RPMI7951 (cell line): ENCODE measurements at regions not wholly inside any gene's neighbourhood (a gene's known extent, or its start where the extent isn't known, plus 50 kb on each side); places are given as distances from the start of the nearest gene placed in this dataset.

Experiments
- DNase-seq: peaks from one replicate; pipeline ENCODE4 v3.0.0-alpha.2; 2012; ENCODE audit warnings: low read depth

DNA sequence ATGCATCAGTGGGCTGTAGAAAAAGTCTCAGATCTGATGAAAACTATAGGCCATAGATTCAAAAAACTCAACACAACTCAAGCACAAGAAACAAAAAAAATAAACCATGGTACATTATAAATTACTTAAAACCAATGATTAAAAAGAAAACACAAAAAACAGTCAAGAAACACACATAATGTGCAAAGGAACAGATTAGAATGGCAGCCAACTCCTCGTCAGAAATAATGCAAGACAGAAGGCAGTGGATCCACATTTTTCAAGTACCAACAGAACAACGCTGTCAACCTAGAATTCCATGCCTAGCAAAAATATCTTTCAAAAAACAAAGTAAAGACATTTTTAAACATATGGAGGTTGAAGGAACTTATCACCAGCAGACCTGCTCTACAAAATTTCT, 69.7 kb downstream of the PSMB1 start:
- DNase-seq: no peak

GRCh38 chr6:170480050-170480692, 72.9 kb downstream of the PSMB1 start:
- DNase-seq: peak; percentile 52

DNA sequence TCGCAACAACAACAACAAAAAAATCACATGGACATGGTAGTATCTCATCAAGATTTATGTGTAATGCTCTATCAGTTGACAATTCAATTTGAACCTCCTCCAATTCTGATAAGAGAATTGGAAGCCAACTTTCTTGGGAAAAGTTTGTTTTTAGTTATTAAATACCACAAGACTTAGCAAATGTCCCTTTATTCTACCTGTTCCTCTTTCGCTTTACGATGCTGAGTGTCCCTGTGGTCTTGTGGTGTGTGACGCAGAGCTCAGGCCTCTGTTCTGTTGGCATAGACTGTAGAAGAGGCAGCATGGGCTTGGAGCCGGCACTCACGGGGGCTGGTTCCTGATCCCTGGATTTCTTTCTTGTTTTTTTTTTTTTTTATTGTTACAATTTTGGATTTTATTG, 76.7 kb downstream of the PSMB1 start:
- DNase-seq: peak; percentile 59

GRCh38 chr6:170475118-170475517, 78.0 kb downstream of the PSMB1 start:
- no peak for DNase-seq

DNA sequence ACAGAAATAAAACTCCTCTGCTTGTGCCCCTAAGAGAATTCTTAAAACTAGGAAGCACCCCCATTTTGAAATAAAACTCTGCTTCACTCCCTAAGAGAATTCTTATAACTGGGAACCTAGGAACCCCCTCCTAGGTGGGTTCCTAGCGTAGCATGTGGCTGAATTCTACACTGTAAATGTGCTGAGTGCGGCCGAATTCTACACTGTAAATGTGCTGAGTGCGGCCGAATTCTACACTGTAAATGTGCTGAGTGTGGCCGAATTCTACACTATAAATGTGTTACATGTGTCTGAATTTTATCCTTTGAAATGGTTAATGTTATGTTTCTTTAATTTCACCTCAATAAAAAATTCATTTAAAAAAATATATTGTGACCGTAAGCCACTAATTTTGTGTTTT, 79.3 kb downstream of the PSMB1 start:
- DNase-seq: no peak

GRCh38 chr6:170473301-170473717, 79.8 kb downstream of the PSMB1 start:
- no peak for DNase-seq

- DNase-seq: no peak
Observed at GRCh38 chr6:170471491-170471890, 81.6 kb downstream of the PSMB1 start.

DNA sequence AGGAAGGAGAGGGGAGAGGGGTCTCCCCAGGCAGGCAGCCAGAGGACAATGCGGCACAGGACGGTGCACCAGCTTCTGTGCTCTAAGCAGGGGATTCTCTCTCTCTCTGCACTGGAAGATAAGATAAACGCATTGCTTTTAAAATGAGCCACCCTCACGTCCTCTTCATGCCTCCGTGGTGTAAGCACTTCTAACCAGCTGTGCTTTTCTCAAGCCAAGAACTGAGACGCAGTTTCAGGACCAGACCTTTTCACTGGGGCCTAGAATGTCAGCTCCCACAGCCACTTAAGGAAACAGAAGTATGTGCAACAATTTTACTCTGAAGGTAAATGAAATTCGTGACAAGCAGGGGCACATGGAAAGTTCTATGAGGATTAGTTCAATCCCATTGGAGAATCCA, 82.4 kb downstream of the PSMB1 start:
- DNase-seq: no peak

DNA sequence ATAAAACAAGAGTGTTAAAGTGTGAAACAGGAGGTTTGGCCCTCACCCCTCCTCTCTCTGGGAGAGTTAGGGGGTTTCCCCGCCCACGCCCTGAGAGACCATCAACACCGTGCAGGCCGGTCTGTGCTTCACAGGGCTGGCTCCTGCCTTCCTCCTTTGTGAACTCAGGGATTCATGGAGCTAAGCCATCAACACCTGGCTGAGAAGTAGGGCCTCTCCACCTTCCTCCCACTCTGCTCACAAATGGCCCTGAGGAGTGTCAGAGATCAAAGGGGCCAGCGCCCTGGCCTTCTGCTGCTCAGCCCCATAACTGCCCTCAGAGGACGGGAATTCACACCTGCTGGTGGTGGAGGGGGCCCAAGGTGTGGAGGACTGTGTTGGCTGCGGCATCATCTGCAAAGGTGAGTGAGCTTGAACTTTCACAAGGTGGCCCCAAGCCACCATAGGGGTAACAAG, 88.6 kb downstream of the PSMB1 start:
- no peak for DNase-seq

DNA sequence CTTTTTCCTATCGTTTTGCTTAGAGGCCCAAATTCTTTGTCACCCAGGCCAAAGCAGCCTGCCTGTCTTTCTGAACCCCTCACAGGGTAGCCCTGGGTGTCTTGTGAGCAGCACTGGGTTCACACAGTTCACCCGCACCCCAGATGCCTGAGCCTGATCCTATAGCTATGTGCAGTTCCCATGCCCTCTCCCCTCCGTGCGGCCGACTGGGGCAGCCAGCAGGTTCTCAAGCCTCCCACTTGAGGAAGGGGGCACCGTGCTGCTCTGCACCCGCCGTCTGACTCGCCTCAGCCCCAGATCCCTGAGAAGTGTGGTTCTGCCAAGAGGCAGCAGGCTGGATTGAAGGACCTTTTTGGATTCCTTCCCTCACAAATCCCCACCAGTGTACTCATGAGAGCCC, 89.0 kb downstream of the PSMB1 start:
- no peak for DNase-seq

DNA sequence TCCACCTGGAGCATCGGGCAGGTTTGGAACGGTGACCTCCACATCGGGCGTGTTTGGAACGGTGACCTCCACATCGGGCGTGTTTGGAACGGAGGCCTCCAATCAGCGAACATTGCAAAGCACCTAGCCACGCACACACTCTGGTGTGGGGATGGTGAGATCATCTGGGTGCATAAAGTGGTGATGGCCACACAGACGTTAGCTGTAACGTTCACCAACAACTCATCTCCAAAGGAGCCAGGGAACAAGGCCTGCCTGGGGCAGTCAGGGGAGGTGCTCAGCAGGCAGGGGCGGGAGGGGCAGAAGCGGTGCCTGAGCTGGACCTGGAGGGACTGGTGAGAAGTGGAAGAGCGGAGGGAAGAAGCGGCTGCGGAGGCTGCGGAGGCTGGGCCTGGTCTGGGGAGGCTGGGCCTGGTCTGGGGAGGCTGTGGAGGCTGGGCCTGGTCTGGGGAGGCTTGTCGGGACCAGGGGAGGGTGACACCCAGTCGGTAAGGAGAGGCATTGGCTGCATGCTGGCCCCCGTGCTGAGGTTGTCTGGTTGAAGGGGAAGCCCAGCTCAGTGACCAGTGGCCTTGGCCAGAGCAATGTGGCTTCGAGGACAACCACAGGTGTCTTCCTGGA, 89.9 kb downstream of the PSMB1 start:
- DNase-seq: no peak

GRCh38 chr6:170462366-170463020, 90.6 kb downstream of the PSMB1 start:
- DNase-seq: no peak

- DNase-seq: no peak
Observed at GRCh38 chr6:170461556-170462365, 91.3 kb downstream of the PSMB1 start.

DNA sequence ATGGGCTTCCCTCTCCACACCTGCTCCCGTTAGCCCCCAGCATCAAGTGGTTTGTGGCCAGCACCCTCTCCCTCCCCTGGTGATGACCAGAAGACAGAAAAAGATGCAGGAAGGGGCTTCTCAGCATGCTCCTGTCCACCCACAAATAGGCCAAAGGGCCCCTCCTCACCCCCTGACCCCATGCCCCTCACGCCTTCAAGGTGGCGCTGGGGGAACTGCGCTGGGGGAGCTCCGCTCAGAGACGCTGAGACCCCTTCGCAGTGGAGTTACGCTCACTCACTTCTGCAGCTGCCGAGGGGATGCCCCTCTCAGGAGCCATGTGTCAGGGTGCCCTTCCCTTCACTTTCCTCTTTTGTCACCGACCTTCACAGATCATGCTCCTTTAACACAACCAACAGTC, 92.0 kb downstream of the PSMB1 start:
- no peak for DNase-seq

GRCh38 chr6:170460641-170461040, 92.5 kb downstream of the PSMB1 start:
- peak; percentile 69 for DNase-seq

DNA sequence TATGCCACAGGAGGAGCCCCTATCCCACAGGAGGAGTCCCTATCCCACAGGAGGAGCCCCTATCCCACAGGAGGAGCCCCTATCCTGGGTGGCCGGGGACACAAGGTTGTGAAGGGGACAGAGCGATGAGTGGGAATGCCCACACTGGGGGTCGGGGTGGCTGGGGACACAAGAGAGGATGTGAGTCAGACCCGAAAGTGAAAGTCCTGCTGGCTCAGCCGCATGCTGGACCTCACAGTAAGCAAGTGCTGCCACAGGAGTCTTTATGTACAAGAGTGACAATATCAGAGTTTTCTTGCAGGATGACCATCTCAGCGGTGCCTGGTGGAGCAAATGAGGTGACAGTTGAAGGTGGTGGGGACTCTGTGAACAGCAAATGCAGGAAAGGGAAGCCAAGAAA, 93.7 kb downstream of the PSMB1 start:
- DNase-seq: peak; percentile 82

DNA sequence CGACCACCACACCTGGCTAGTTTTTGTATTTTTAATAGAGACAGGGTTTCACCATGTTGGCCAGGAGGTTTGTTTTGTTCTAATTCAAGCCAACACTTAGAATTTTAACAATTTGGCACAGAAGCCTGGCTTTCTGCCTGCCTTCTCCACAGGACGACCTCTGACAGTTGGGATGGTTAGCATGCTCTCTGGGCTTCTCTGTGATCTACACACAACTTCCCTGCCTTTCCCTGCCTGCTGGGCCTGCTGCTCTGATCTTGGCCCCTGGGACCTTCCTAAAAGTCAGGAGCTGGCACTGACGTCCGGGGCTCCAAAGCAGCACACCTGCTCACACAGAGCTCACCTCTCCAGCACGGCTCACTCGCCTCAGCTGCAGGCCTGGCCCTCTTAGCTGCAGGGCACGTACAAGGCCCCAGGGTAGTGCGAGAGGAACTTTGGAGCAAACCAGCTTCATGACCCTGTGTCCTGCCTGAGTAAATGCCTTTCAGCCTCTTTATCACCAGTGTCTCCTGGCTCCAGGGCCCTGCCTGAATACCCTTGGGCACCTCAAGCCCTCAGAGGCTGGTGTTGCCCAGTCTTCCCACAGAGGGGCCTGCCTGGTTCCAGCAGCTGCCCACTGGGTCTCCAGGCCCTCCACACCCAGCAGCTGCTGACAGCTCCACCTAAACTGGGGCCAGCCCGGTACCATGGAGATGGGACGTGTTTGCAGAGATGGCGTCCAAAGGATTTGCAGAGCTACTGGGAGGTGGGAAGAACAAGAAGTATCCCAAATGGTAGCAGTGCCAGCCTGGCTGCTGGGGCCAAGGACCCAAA, 96.0 kb downstream of the PSMB1 start:
- DNase-seq: no peak
